Adrenal gland (tissue), 9 donors: ENCODE measurements at regions not wholly inside any gene's neighbourhood (a gene's known extent, or its start where the extent isn't known, plus 50 kb on each side); places are given as distances from the start of the nearest gene placed in this dataset.

ENCODE experiments used
- DNase-seq, 7 donors: peaks; one replicate each; pipeline ENCODE4 v3.0.0-alpha.2; 2019 to 2020
- H3K27ac ChIP-seq, 5 donors: fragments of 200-600 bp; sonication (generic) in 4 of 5; 1 replicate in 3 of 5; 2 replicates in 2 of 5; pipeline versions ENCODE4 v1.5.1 to v1.8.0; 2016 to 2020; ENCODE audit warnings: mild to moderate bottlenecking in 1 of 5
- H3K27me3 ChIP-seq: fragments of 200-600 bp; 2 replicates; pipeline ENCODE4 v1.8.0; 2021
- H3K36me3 ChIP-seq, 2 donors: fragments of 200-600 bp; replicated peaks in 1 of 2; 1 replicate in 1 of 2; 2 replicates in 1 of 2; pipeline versions ENCODE4 v1.5.1 to v1.8.0; 2018 to 2022
- H3K4me1 ChIP-seq, 2 donors: fragments of 200-600 bp; replicated peaks in 1 of 2; 1 replicate in 1 of 2; 2 replicates in 1 of 2; pipeline versions ENCODE4 v1.5.1 to v1.8.0; 2018 to 2021
- H3K4me3 ChIP-seq, 4 donors: fragments of 200-600 bp; sonication (generic) in 3 of 4; one replicate each; pipeline ENCODE4 v1.5.1; 2016 to 2018
- H3K9me3 ChIP-seq, 3 donors: fragments of 200-600 bp; sonication (generic) in 1 of 3; replicated peaks in 1 of 3; 1 replicate in 2 of 3; 2 replicates in 1 of 3; pipeline versions ENCODE4 v1.5.1 to v1.8.0; 2016 to 2021
- CTCF ChIP-seq, 6 experiments: fragments of 450-650 bp in 4 of 6; fragments of 200-600 bp in 2 of 6; sonication (generic) in 1 of 6; IDR thresholded peaks; 1 replicate in 5 of 6; 2 replicates in 1 of 6; pipeline versions ENCODE4 v1.5.1 to v1.8.0; 2016 to 2021; ENCODE audit warnings: antibody characterized with exemption in 6 of 6, mild to moderate bottlenecking in 2 of 6, moderate library complexity in 1 of 6
- POLR2A ChIP-seq, 2 donors: fragments of 450-650 bp; IDR thresholded peaks; one replicate each; pipeline ENCODE4 v1.6.1; 2017; ENCODE audit warnings: antibody characterized with exemption in 2 of 2, mild to moderate bottlenecking in 2 of 2, moderate library complexity in 1 of 2
- WGBS, 4 donors: extraction: QIAGEN DNeasy Blood & Tissue Kit in 2 of 4; methylation state at CpG; one replicate each; pipeline versions ENCODE4 v1.1.5 to v1.1.7; 2013 to 2017; 5-methylcytosine and 5-hydroxymethylcytosine counted together
- intact Hi-C, 2 donors: fragments of 100-400 bp; cut with DNase I; formaldehyde crosslinking; loops; one replicate each; pipeline versions ENCODE4 v1.14.1 to v1.15.0; 2022 to 2023
- donor health status: healthy with polysubstance abuse.
- donor health status: Bipolar disorder and iron deficiency.
- donor health status: DM: yes; HTN: yes; CAD: no.
- donor health status: DM: no; HTN: no; CAD: no.
- donor health status: DM: no; HTN: no; CAD: no.

DNA sequence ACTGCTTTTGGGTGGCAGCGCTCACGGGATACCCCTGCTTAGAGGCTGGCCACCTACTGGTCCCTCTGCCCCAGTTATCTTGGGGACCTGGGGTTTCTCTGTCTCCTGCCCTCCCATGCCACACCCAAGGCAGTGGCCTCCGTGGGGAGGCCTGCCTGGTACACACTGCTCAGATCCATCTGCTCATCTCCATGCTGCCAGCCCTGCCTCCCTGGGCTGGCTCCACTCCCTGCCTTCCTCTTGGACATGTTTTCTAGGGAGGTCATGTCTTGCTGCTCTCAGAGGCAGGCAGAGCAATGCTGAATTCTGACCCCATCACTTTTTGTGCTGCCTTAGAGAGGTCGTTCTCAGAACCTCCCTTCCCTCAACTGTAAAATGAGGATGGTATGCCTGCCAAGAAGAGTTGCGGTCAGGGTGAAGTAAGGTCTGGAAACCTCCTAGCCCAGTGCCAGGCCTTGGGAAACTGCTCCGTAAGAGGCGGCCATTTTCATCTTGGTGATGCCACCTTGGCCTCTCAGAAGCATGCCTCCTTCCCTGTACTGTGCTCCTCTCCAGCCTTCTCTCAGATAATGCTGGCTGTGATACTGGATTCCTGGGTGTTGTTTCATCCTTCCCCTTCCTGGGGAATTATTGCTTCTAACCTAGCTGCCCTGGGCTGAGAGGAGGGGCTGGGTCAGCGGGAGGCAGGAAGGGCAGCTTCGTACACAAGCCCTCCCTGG, 186.4 kb upstream of the ZBED5 start:
- TF ChIP-seq CTCF (IDR thresholded peaks at IDR 0.05) (no peak), POLR2A (IDR thresholded peaks at IDR 0.05) (no peak)
- Histone ChIP-seq H3K27me3 (no peaks in the 10 kb centered on the region), H3K27ac (no peak overlapping the region), H3K9me3 (no peaks in the 10 kb centered on the region), H3K4me1 (no peaks in the 10 kb centered on the region), H3K36me3 (no peaks in the 10 kb centered on the region), H3K4me3 (no peak overlapping the region)
- no peak for DNase-seq
- 66 to 87% (median 81%) methylated on average over 7 to 9 of the region's 9 CpGs for WGBS, 4 donors
- intact Hi-C loops = no loop called here

- no peak for DNase-seq
- no peak overlapping the region for H3K27ac ChIP-seq
- H3K4me1 ChIP-seq = no peaks in the 10 kb centered on the region
- H3K4me3 ChIP-seq = no peak overlapping the region
- no peaks in the 10 kb centered on the region for H3K27me3 ChIP-seq
- TF ChIP-seq CTCF (IDR thresholded peaks at IDR 0.05) (no peak), POLR2A (IDR thresholded peaks at IDR 0.05) (no peak)
- no peaks in the 10 kb centered on the region for H3K9me3 ChIP-seq
- intact Hi-C loops = no loop called here
- no peaks in the 10 kb centered on the region for H3K36me3 ChIP-seq
- 66 to 71% (median 70%) methylated on average over 3 of the region's 3 CpGs for WGBS, 4 donors
Observed at GRCh38 chr11:11043721-11044120, 185.9 kb upstream of the ZBED5 start.

DNA sequence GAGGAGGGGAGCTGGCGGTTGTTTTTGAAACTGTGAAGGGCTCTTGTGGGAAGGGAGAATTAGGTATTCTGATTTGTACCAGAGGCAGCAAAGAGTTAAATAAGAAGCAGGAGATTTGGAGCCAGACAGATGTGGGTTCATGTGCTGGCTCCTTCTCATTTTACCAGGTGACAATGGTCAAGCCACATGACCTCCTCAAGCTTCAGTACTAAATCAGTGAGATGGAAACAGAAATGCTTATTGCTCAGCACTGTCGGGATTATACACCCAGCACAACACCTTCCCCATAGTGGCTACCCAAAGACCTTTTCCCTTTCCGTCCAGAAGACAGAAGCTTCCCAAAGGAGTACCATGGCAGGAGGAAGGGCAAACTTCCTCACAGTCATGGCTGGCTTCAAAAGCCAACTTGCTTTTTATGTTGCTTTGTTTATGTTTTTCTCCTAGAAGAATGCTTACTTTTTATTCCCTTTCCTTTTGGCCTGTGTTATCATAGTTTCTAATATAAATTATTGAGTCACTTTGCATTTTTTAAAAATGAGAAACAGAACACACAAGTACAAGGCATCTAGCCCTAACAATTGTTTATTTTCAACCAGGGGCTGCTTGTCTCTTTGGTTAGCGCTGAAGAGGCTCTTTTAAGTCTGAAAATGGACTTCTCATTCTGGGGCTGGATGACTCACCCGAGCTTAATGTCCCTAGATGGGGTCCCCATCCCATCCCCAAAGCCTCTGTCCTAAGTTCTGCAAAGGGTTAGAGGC, 181.5 kb upstream of the ZBED5 start:
- WGBS, 4 donors = 73 to 86% (median 80%) methylated on average over 5 of the region's 5 CpGs
- Histone ChIP-seq H3K9me3 (no peaks in the 10 kb centered on the region), H3K4me3 (no peak overlapping the region), H3K27me3 (no peaks in the 10 kb centered on the region), H3K36me3 (no peaks in the 10 kb centered on the region), H3K4me1 (peaks cover 0 to 10% of the 10 kb centered on the region in 2 donors), H3K27ac (no peak overlapping the region)
- intact Hi-C loops = loop anchor here (5.0 kb wide), 1 partner anchor 748 kb away; no protein-coding TSS in a partner anchor
- no peak for TF ChIP-seq POLR2A (IDR thresholded peaks at IDR 0.05)
- TF ChIP-seq CTCF (IDR thresholded peaks at IDR 0.05) = no peak
- DNase-seq = no peak

- 56 to 64% (median 60%) methylated on average over 3 of the region's 3 CpGs for WGBS, 4 donors
- no peak for DNase-seq
- no peak overlapping the region for H3K4me3 ChIP-seq
- H3K27me3 ChIP-seq = no peaks in the 10 kb centered on the region
- peak overlapping the region in 1 of 5 donors; percentile 4 for H3K27ac ChIP-seq
- peaks cover 0 to 10% of the 10 kb centered on the region in 2 donors for H3K4me1 ChIP-seq
- intact Hi-C loops = loop anchor here (5.0 kb wide), 1 partner anchor 749 kb away; no protein-coding TSS in a partner anchor
- H3K9me3 ChIP-seq = no peaks in the 10 kb centered on the region
- no peak for TF ChIP-seq POLR2A (IDR thresholded peaks at IDR 0.05)
- no peak for TF ChIP-seq CTCF (IDR thresholded peaks at IDR 0.05)
- H3K36me3 ChIP-seq = no peaks in the 10 kb centered on the region
Observed at GRCh38 chr11:11038782-11039181, 180.9 kb upstream of the ZBED5 start.
